MCF 10A (cell line): ENCODE measurements at regions not wholly inside any gene's neighbourhood (a gene's known extent, or its start where the extent isn't known, plus 50 kb on each side); places are given as distances from the start of the nearest gene placed in this dataset.

Experiments
- BruUV-seq: library from RNA; stranded (reverse); fragments of 400-500 nt; replicated peaks from 2 replicates; lab custom pipeline; 2021; lab: Mats Ljungman, UMichigan
- CTCF ChIA-PET: fragments of 300-600 bp; sonication (Branson Sonifier 250); formaldehyde crosslinking; extraction: SDS; loops from one replicate; lab custom pipeline; 2021; ENCODE audit warnings: antibody characterized with exemption, inconsistent platforms; lab: Yijun Ruan, JAX
- POLR2A ChIA-PET: fragments of 300-600, 350-650 bp; sonication (Branson Sonifier 250); formaldehyde crosslinking; extraction: SDS; loops from one replicate; lab custom pipeline; 2020; ENCODE audit warnings: antibody characterized with exemption, inconsistent platforms; lab: Yijun Ruan, JAX
- DNase-seq: peaks from one replicate; pipeline ENCODE4 v3.0.0-alpha.2; 2018; ENCODE audit not compliant: unreplicated experiment
- H3K27ac Mint-ChIP-seq: one replicate; pipeline ENCODE4 v1.8.0; 2022; ENCODE audit warnings: mild to moderate bottlenecking, low read depth, mixed read lengths; ENCODE audit not compliant: unreplicated experiment
- H3K27me3 Mint-ChIP-seq: one replicate; pipeline ENCODE4 v1.8.0; 2022; ENCODE audit warnings: mixed read lengths; ENCODE audit not compliant: insufficient read depth, unreplicated experiment
- H3K36me3 Mint-ChIP-seq: one replicate; pipeline ENCODE4 v1.8.0; 2022; ENCODE audit warnings: mild to moderate bottlenecking, moderate library complexity, mixed read lengths; ENCODE audit not compliant: insufficient read depth, unreplicated experiment
- H3K4me1 Mint-ChIP-seq: one replicate; pipeline ENCODE4 v1.8.0; 2022; ENCODE audit warnings: mixed read lengths; ENCODE audit not compliant: insufficient read depth, unreplicated experiment
- H3K4me3 Mint-ChIP-seq: one replicate; pipeline ENCODE4 v1.8.0; 2022; ENCODE audit warnings: mild to moderate bottlenecking, moderate library complexity, mixed read lengths; ENCODE audit not compliant: unreplicated experiment
- H3K9me3 Mint-ChIP-seq: one replicate; pipeline ENCODE4 v1.8.0; 2022; ENCODE audit warnings: mixed read lengths; ENCODE audit not compliant: unreplicated experiment
- CTCF ChIP-seq: fragments of 200-600 bp; IDR thresholded peaks from one replicate; pipeline ENCODE4 v1.8.0; 2022; ENCODE audit warnings: antibody characterized with exemption, mild to moderate bottlenecking; ENCODE audit not compliant: unreplicated experiment
- intact Hi-C: fragments of 100-400 bp; cut with micrococcal nuclease; formaldehyde crosslinking; loops from 2 replicates; pipeline ENCODE4 v1.14.1; 2022

- H3K27ac Mint-ChIP-seq: no peak overlapping the region
- H3K4me3 Mint-ChIP-seq: no peak overlapping the region
- BruUV-seq: no TSS peak
- DNase-seq: no peak
- peaks cover 6% of the 10 kb centered on the region for H3K4me1 Mint-ChIP-seq
- H3K9me3 Mint-ChIP-seq: no peaks in the 10 kb centered on the region
- no peak for TF ChIP-seq CTCF
- H3K27me3 Mint-ChIP-seq: no peaks in the 10 kb centered on the region
- no peaks in the 10 kb centered on the region for H3K36me3 Mint-ChIP-seq
- intact Hi-C loops: no loop called here
- CTCF ChIA-PET: interaction anchor here (0.7 kb wide), 1 partner anchor 162 kb away, joined by 3 read pairs; no protein-coding TSS in a partner anchor
- POLR2A ChIA-PET: interaction anchor here (0.6 kb wide), 1 partner anchor 8 kb away, joined by 4 read pairs; no protein-coding TSS in a partner anchor
These were observed 216.9 kb upstream of the TNP1 start for GRCh38 chr2:217076657-217077232.

GRCh38 chr2:217076058-217076435 lies 216.2 kb upstream of the TNP1 start:
- H3K4me1 Mint-ChIP-seq: peaks cover 6% of the 10 kb centered on the region
- POLR2A ChIA-PET: no interaction called here
- TF ChIP-seq CTCF: no peak
- no peak for DNase-seq
- H3K4me3 Mint-ChIP-seq: no peak overlapping the region
- intact Hi-C loops: no loop called here
- CTCF ChIA-PET: interaction anchor here (0.5 to 0.7 kb wide), 2 partner anchors 145 to 163 kb away, joined by 3 read pairs; no protein-coding TSS in a partner anchor
- BruUV-seq: no TSS peak
- H3K9me3 Mint-ChIP-seq: no peaks in the 10 kb centered on the region
- no peaks in the 10 kb centered on the region for H3K36me3 Mint-ChIP-seq
- no peak overlapping the region for H3K27ac Mint-ChIP-seq
- no peaks in the 10 kb centered on the region for H3K27me3 Mint-ChIP-seq

- Mint-ChIP-seq H3K4me1 (peaks cover 6% of the 10 kb centered on the region), H3K27ac (no peak overlapping the region), H3K36me3 (no peaks in the 10 kb centered on the region), H3K4me3 (no peak overlapping the region), H3K9me3 (no peaks in the 10 kb centered on the region), H3K27me3 (no peaks in the 10 kb centered on the region)
- DNase-seq: peak; percentile 19
- POLR2A ChIA-PET: no interaction called here
- no peak for TF ChIP-seq CTCF
- BruUV-seq: no TSS peak
- CTCF ChIA-PET: interaction anchor here (0.5 kb wide), 1 partner anchor 145 kb away, joined by 3 read pairs; no protein-coding TSS in a partner anchor
- intact Hi-C loops: no loop called here
These were observed 215.6 kb upstream of the TNP1 start for GRCh38 chr2:217075268-217076057.

GRCh38 chr2:217074576-217075255 lies 214.9 kb upstream of the TNP1 start:
- H3K27ac Mint-ChIP-seq: no peak overlapping the region
- no TSS peak for BruUV-seq

More at GRCh38 chr2:217074576-217075255, 214.9 kb upstream of the TNP1 start:
- Mint-ChIP-seq H3K4me1 (peaks cover 6% of the 10 kb centered on the region), H3K27me3 (no peaks in the 10 kb centered on the region), H3K9me3 (no peaks in the 10 kb centered on the region), H3K4me3 (no peak overlapping the region), H3K36me3 (no peaks in the 10 kb centered on the region)
- no peak for DNase-seq
- POLR2A ChIA-PET: no interaction called here
- intact Hi-C loops: no loop called here
- CTCF ChIA-PET: no interaction called here
- TF ChIP-seq CTCF: no peak
